Thyroid gland (tissue), 4 donors: ENCODE measurements at regions not wholly inside any gene's neighbourhood (a gene's known extent, or its start where the extent isn't known, plus 50 kb on each side); places are given as distances from the start of the nearest gene placed in this dataset.

Experiments
- POLR2A ChIP-seq, 2 donors: fragments of 450-650 bp; IDR thresholded peaks; one replicate each; pipeline ENCODE4 v1.6.1; 2017; ENCODE audit warnings: antibody characterized with exemption in 2 of 2, mild to moderate bottlenecking in 2 of 2, moderate library complexity in 1 of 2
- TF ChIP-seq, protein P1 (sequence below), 6 experiments: fragments of 200-600 bp in 3 of 6; fragments of 450-650 bp in 3 of 6; sonication (generic) in 3 of 6; IDR thresholded peaks; one replicate each; pipeline ENCODE4 v1.5.1; 2016 to 2019; ENCODE audit warnings: antibody characterized with exemption in 6 of 6, mild to moderate bottlenecking in 2 of 6, inconsistent platforms in 1 of 6, moderate library complexity in 1 of 6

DNA sequence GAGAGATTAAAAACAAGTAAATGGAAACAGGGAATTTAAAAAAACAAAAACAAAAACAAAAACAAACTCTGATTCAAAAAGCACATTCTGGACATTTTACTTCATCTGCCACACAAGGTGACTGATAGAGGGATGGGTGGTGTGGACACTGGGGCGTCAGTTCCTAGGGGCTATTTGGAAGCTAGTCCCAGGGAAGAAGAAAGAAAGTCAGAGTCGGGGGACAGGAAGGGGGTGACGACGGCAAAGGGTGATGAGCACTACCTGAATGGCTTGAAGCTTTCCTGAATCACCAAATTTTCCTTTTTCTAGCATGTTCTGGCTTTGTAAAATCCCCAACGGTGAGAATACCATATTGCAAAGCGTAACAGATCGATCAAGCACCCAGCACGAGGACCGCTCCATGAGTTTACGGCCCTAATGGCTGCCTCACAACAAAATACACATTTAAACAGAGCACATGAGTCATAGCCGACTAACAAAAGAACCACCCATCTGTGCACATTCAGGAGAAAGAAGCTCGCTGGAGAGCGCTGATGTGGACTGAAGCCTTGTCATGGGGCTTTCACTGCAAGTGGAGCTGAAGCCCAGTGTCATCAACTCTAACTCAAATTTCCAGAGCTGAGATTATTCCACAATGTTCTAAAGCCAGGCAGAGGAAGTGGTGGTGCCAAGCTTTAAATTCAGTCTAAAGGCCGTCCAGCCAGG, 178.9 kb downstream of the LNPK start:
- TF ChIP-seq POLR2A (IDR thresholded peaks at IDR 0.05), result no peak
- TF ChIP-seq, protein P1, sequence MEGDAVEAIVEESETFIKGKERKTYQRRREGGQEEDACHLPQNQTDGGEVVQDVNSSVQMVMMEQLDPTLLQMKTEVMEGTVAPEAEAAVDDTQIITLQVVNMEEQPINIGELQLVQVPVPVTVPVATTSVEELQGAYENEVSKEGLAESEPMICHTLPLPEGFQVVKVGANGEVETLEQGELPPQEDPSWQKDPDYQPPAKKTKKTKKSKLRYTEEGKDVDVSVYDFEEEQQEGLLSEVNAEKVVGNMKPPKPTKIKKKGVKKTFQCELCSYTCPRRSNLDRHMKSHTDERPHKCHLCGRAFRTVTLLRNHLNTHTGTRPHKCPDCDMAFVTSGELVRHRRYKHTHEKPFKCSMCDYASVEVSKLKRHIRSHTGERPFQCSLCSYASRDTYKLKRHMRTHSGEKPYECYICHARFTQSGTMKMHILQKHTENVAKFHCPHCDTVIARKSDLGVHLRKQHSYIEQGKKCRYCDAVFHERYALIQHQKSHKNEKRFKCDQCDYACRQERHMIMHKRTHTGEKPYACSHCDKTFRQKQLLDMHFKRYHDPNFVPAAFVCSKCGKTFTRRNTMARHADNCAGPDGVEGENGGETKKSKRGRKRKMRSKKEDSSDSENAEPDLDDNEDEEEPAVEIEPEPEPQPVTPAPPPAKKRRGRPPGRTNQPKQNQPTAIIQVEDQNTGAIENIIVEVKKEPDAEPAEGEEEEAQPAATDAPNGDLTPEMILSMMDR (IDR thresholded peaks at IDR 0.05), result no peak
